ENCODE measurements at regions not wholly inside any gene's neighbourhood (a gene's known extent, or its start where the extent isn't known, plus 50 kb on each side); places are given as distances from the start of the nearest gene placed in this dataset.
"Not testable (repeated sequence)": the region's sequence is repeated elsewhere in the genome, so short reads cannot be mapped to it uniquely, and the experiment has no call there.

DNA sequence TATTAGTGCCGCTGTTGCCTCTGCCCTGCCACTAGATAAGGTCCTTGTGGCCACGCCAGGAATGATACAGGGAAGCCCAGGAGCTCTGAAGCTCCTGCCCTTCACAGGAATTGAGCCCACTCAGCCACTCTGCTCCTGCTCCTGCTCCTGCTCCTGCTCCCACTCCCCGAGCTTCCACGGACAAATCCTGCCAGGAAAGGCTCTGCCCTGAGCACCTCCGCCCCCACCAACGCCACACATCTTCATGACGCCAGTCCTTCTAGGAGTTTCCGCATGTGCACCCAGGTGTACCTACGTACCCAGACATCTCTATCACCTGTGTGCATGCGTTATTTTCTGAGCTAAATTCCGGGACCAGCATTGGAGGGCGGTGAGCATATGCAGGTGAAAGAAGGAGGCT, 369.1 kb downstream of the C16orf95 start:
- DNase-seq (ENCODE audit: low spot score in 2 of 2) (no peak), ATAC-seq (no peak)
- Mint-ChIP-seq H3K4me1 (no peaks in the 10 kb centered on the region), H3K4me3 (no peak overlapping the region), H3K36me3 (no peaks in the 10 kb centered on the region), H3K27ac (no peak overlapping the region), H3K9me3 (no peaks in the 10 kb centered on the region)

DNA sequence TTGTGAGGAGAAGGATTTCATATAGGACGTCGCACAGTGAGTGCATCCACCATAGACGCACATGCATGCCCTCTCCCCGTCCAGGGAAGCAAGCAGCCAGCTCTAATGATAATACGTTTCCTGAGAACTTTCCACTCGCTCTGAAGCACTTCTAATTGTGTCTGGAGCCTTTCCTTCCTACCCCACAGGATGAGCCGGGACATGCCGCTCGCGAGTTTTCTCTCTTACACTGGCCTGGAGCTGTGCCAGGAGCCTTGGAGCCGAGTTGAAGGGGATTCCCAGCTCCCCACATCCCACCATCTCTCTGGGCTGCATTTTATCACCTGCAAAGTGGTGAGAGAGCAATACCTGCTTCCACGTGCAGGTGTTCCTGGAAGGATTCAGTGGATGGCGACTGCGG, 368.1 kb downstream of the C16orf95 start:
- no peak for ATAC-seq
- no peaks in the 10 kb centered on the region for H3K9me3 Mint-ChIP-seq
- no peaks in the 10 kb centered on the region for H3K36me3 Mint-ChIP-seq
- H3K27ac Mint-ChIP-seq = no peak overlapping the region
- H3K4me1 Mint-ChIP-seq = no peaks in the 10 kb centered on the region
- no peak overlapping the region for H3K4me3 Mint-ChIP-seq
- DNase-seq (ENCODE audit: low spot score in 2 of 2) = no peak

GRCh38 chr16:86949630-86950029, 367.6 kb downstream of the C16orf95 start:
- no peaks in the 10 kb centered on the region for H3K4me1 Mint-ChIP-seq
- H3K27ac Mint-ChIP-seq = no peak overlapping the region
- ATAC-seq (no peak), DNase-seq (ENCODE audit: low spot score in 2 of 2) (no peak)
- H3K9me3 Mint-ChIP-seq = no peaks in the 10 kb centered on the region
- H3K36me3 Mint-ChIP-seq = no peaks in the 10 kb centered on the region
- no peak overlapping the region for H3K4me3 Mint-ChIP-seq

- H3K4me3 Mint-ChIP-seq = no peak overlapping the region
- H3K4me1 Mint-ChIP-seq = peaks cover under 1% of the 10 kb centered on the region
- DNase-seq (ENCODE audit: low spot score in 2 of 2) (no peak), ATAC-seq (no peak)
- H3K36me3 Mint-ChIP-seq = no peaks in the 10 kb centered on the region
- no peak overlapping the region for H3K27ac Mint-ChIP-seq
- H3K9me3 Mint-ChIP-seq = no peaks in the 10 kb centered on the region
Observed at GRCh38 chr16:86951041-86951822, 366.0 kb downstream of the C16orf95 start.

DNA sequence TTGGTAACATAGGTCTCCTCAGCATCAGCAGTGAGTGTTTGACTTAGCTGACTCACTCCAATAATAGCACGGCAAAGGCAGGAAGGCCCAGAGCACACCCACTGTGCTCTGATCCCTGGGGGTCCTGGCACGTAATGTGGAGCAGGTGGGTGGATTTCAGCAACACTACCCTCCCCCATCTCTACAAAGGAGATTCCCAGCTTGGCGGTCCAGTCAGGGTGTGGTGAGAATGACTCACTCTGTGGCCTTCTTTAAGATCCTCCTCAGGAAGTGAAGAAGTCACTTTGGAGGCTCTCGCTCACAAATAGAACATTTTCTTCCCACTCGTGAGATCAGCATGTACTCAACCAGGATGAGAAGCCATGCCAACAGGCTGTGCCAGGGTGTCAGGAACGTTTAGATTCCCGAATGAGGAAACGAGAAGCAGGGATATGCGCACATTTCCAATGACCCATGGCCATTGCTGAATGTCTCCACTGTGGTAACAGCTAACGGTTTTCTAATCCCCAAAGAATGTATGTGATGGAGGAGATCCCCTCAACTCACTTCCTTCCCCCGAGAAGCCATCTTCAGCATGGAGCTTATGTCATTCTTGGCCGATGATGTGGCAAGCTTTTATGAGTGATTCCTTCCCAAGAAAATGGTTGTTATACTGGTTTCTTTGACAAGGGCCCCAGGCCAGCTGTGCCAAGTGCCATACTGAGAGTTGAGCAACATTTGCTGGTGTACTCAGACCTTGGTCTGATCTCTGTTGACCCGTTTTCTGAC, 365.2 kb downstream of the C16orf95 start:
- H3K9me3 Mint-ChIP-seq = no peaks in the 10 kb centered on the region
- no peak for ATAC-seq

DNA sequence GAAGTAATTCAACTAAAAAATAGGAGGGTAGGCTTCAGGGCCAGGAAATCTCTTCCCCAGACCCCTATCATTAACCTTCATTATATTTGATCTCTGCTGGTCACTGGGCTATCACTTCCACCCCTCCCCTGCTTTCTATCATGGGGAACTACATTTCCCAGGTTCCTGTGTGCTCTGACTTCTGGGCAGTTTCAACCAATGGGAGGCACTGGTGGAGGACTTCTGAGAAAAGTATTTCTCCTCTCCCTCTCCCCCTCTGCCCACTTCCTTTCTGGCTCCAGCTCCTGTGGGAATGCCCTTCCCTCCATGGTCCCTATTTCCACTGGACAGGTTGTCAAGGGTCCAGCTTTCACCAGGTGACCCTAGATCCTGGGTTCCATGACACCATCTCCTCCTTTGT, 364.4 kb downstream of the C16orf95 start:
- ATAC-seq (no peak), DNase-seq (ENCODE audit: low spot score in 2 of 2) (no peak)
- no peaks in the 10 kb centered on the region for H3K9me3 Mint-ChIP-seq
- no peaks in the 10 kb centered on the region for H3K36me3 Mint-ChIP-seq
- peaks cover 6% of the 10 kb centered on the region for H3K4me1 Mint-ChIP-seq
- H3K4me3 Mint-ChIP-seq = no peak overlapping the region
- no peak overlapping the region for H3K27ac Mint-ChIP-seq

More for the DNA sequence above, 365.2 kb downstream of the C16orf95 start:
- H3K4me3 Mint-ChIP-seq = no peak overlapping the region
- DNase-seq (ENCODE audit: low spot score in 2 of 2) = no peak
- H3K27ac Mint-ChIP-seq = no peak overlapping the region
- peaks cover 6% of the 10 kb centered on the region for H3K4me1 Mint-ChIP-seq
- no peaks in the 10 kb centered on the region for H3K36me3 Mint-ChIP-seq

DNA sequence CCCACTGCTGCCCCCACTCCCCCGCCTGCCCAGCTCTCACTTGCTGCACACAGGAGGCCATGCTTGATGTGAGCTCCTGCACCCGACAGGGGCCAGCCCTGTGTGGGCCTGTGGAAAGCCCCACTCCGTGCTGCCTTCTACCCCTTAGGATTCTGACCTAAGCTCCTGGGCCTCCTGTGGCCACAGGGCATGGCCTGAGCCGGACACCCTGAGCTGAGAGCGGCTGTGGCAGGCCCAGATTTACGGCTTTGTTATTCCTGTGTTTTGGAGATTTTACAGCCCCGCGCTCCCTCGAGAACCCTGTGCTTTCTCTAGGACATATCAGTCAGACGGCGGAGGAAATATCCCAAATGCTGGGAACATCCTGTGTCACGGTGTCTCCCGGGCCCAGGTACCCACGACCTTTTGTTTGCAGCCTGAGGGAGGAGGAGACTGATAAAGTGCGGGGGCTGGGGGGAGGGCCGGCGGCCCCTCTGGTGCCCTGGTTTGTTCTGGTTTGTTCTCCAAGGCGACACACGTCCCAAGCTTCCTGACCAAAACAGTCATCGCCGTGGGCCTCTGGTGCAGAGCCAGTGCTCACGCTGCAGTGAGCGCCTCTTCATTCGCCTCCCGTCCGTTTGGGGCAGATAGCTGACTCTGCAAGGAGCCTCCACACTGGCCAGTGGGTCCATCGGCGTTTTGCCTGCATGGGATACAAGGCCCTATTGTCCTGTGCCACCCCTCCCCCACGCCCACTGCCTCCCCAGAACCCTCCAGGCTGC, 363.4 kb downstream of the C16orf95 start:
- DNase-seq (ENCODE audit: low spot score in 2 of 2) (no peak), ATAC-seq (no peak)
- no peak overlapping the region for H3K27ac Mint-ChIP-seq
- peaks cover 6% of the 10 kb centered on the region for H3K4me1 Mint-ChIP-seq
- H3K9me3 Mint-ChIP-seq = no peaks in the 10 kb centered on the region
- H3K4me3 Mint-ChIP-seq = no peak overlapping the region
- H3K36me3 Mint-ChIP-seq = no peaks in the 10 kb centered on the region

DNA sequence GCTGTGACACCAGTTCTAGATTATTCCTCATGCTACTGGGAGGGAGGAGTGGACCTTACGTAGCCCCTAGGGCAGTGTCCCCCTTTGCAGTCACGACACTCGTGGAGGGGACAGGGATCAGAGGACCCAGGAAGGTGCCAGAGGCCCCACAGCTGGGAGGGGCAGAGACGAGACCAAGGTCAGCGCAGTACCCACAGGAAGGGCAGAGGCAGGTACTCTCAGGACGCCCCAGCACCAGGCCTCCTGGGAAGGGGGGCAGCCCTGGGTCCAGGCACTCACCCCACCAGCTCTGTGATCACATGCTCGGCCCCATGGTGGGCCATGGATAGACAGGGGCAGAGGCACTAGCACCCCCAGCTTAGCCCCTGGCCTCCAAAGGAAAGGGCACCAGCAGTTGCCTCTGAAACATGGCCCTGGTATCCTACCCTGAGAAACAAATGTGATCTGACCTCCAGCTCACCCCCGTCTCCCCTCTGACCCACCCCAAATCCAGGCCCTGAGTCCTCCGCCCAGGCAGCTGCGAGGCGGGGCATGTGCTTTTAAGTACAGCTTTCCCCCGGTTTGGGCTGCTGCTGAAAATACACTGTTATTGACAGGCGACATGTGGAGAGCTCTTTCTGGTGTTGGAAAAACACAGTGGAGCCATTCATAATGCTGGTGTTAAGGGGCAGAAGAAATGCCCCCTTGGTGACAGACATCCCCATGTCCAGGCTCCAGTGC, 361.9 kb downstream of the C16orf95 start:
- ATAC-seq = no peak
- H3K9me3 Mint-ChIP-seq = no peaks in the 10 kb centered on the region
- H3K4me3 Mint-ChIP-seq = no peak overlapping the region
- no peak overlapping the region for H3K27ac Mint-ChIP-seq
- DNase-seq (ENCODE audit: low spot score in 2 of 2) = no peak
- no peaks in the 10 kb centered on the region for H3K36me3 Mint-ChIP-seq
- peaks cover 6% of the 10 kb centered on the region for H3K4me1 Mint-ChIP-seq

GRCh38 chr16:86956437-86956836, 360.8 kb downstream of the C16orf95 start:
- Mint-ChIP-seq H3K9me3 (no peaks in the 10 kb centered on the region), H3K4me3 (no peak overlapping the region)

DNA sequence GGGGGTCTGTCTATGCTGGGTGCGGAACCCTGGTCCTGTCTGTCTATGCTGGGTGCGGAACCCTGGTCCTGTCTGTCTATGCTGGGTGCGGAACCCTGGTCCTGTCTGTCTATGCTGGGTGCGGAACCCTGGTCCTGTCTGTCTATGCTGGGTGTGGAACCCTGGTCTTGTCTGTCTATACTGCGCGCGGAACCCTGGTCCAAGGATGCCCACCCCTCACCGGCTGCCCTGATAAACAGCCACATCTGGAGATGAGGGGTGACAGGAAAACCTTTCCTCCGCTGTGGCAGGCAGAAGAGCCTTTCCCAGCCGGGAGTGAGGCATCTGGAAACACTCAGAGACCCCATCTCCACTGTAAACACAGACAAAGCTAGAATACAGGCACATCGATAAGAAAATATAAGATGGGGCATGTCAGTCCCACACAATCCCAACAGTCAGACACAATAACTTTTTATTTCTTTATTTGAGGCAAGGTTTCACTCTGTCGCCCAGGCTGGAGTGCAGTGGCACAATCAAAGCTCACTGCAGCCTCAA, 359.5 kb downstream of the C16orf95 start:
- not testable (repeated sequence) for H3K36me3 Mint-ChIP-seq, ATAC-seq, H3K9me3 Mint-ChIP-seq

More at GRCh38 chr16:86956437-86956836, 360.8 kb downstream of the C16orf95 start:
- Mint-ChIP-seq H3K4me1 (peaks cover 6% of the 10 kb centered on the region), H3K27ac (no peak overlapping the region), H3K36me3 (no peaks in the 10 kb centered on the region)
- DNase-seq (ENCODE audit: low spot score in 2 of 2) (no peak), ATAC-seq (no peak)

GRCh38 chr16:86958423-86958822, 358.8 kb downstream of the C16orf95 start:
- H3K27ac Mint-ChIP-seq = no peak overlapping the region
- ATAC-seq (no peak), DNase-seq (ENCODE audit: low spot score in 2 of 2) (no peak)
- no peaks in the 10 kb centered on the region for H3K9me3 Mint-ChIP-seq
- H3K4me1 Mint-ChIP-seq = peaks cover 6% of the 10 kb centered on the region
- H3K4me3 Mint-ChIP-seq = no peak overlapping the region
- no peaks in the 10 kb centered on the region for H3K36me3 Mint-ChIP-seq

More for the DNA sequence above, 359.5 kb downstream of the C16orf95 start:
- H3K4me3 Mint-ChIP-seq; DNase-seq (ENCODE audit: low spot score in 2 of 2); H3K4me1 Mint-ChIP-seq; H3K27ac Mint-ChIP-seq: not testable (repeated sequence)

DNA sequence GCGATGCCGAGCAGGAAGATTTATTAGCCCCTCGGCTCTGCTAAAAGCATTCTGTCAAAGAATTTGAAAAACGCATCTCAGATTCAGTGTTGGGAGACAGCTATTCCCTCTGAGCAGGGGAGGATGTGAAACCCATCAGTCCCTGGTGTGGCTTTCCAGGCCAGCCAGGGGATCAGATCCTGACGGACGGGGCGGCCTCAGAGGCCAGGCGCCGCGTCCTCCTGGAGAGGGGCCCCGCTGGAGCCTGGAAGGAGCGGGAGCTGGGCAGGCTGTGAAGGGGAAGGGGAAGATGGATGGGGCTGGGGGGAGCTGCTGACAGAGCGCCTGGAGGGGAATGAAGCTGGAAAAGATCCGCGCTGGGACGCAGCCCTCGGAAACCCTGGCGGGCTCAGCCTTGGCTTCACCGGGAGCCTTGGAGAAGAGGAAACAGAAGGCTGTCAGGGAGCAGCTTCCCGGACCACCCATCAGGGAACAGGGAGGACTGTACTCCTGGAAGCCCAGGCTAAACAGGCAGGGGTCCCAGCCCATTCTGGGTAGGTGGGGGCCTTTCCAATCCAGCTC, 358.0 kb downstream of the C16orf95 start:
- H3K27ac Mint-ChIP-seq = no peak overlapping the region

GRCh38 chr16:86959729-86960128, 357.5 kb downstream of the C16orf95 start:
- Mint-ChIP-seq H3K27ac (no peak overlapping the region), H3K4me1 (peaks cover 6% of the 10 kb centered on the region), H3K4me3 (no peak overlapping the region), H3K36me3 (no peaks in the 10 kb centered on the region), H3K9me3 (no peaks in the 10 kb centered on the region)
- ATAC-seq (no peak), DNase-seq (ENCODE audit: low spot score in 2 of 2) (no peak)

More for the DNA sequence above, 358.0 kb downstream of the C16orf95 start:
- ATAC-seq = no peak
- no peak for DNase-seq (ENCODE audit: low spot score in 2 of 2)
- H3K36me3 Mint-ChIP-seq = no peaks in the 10 kb centered on the region
- H3K4me1 Mint-ChIP-seq = peaks cover 6% of the 10 kb centered on the region
- no peaks in the 10 kb centered on the region for H3K9me3 Mint-ChIP-seq
- no peak overlapping the region for H3K4me3 Mint-ChIP-seq

DNA sequence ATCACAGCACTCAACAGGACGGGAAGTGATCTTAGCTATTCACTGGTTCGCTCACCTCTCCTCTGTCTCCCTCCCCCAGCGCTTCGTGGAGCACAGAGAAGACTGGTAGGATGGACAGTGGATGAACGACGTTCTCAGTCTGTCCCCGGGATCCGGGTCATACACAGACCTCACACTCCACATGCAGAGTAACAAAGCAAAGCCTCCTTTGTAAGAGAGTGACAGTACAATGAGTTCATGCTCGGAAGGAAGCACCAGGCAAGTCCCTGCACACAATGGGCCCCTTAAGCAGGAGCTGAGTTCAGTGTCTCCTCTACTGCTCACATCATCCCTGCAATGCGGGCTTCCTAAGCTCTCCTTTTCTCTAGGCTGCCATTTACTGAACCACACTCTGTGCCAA, 356.9 kb downstream of the C16orf95 start:
- Mint-ChIP-seq H3K36me3 (no peaks in the 10 kb centered on the region), H3K27ac (no peak overlapping the region), H3K4me1 (peaks cover 6% of the 10 kb centered on the region), H3K9me3 (no peaks in the 10 kb centered on the region), H3K4me3 (no peak overlapping the region)
- DNase-seq (ENCODE audit: low spot score in 2 of 2) (no peak), ATAC-seq (no peak)

All from stimulated activated effector memory CD8-positive, alpha-beta T cell treated with anti-CD3 and anti-CD28 coated beads, Interleukin-12 subunit alpha, Interleukin-12 subunit beta, amount 100 ng/mL, for 72 hours (primary cell).